ENCODE measurements at regions not wholly inside any gene's neighbourhood (a gene's known extent, or its start where the extent isn't known, plus 50 kb on each side); places are given as distances from the start of the nearest gene placed in this dataset.
A peak's percentile ranks its signal among the peaks of the same experiment; 100 is the strongest.

DNA sequence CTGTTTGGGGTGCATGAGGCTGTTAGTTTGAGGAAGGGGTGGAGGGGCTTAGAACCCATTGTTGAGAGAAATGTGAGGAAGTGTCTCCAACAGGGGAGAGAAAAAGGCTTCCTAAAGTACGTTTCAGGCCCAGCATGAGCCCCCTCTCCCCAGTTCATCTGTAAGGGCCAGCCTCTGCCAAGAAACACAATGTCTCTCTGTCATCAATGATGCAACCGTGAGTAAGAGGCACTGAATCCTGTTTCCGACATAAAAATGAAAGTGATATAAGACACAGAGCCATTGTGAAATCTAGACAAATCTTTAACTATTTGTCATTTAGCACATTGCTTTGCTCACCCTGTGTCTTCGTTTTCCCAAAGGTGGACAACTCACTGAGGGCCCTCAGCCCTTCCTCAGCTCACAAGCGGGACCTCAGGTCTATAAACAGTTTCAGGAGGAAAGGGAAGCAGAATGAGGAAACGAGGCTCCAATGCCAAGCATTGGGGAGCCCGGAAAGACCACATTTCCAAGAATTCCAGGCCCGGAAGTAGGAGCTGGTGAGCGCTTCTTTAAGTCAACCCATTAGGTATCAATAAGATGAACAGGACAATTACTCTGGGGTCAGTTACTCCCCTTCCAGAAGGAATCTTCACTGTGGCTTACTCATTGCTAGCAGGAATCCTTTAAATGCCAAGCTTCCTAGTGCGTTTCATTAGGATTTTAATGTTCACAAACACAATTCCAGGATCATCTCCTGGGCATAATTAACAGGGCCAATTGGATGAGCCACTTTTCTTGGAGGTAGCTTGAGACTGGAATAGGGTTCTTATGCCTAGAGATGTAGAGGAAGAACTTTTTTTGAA lies 59.0 kb upstream of the KLF4 start:
- H2BK120ac ChIP-seq (ENCODE audit: low read depth, low read length): no peak overlapping the region
- H3K14ac ChIP-seq (ENCODE audit: low read length in 2 of 2): no peak overlapping the region
- peak overlapping the region in 1 of 2 experiments; percentile 84 for H3K18ac ChIP-seq (ENCODE audit: low read depth in 1 of 2, low read length in 2 of 2)
- no peaks in the 10 kb centered on the region for H3K79me1 ChIP-seq (replicated peaks; ENCODE audit: low read length, poor library complexity, severe bottlenecking)
- H3K23ac ChIP-seq (ENCODE audit: low read length in 2 of 2): no peak overlapping the region
- no peak overlapping the region for H3K27ac ChIP-seq (ENCODE audit: low read length, poor library complexity, severe bottlenecking)
- no peaks in the 10 kb centered on the region for H3K36me3 ChIP-seq (ENCODE audit: control insufficient read depth in 1 of 2, insufficient read depth in 2 of 2, low read depth in 1 of 2, low read length in 2 of 2)
- WGBS: 79% methylated on average over 10 of the region's 10 CpGs
- peak overlapping the region; percentile 16 for H4K8ac ChIP-seq (ENCODE audit: low read length)
- peak overlapping the region in 1 of 2 experiments; percentile 56 for H3K4me3 ChIP-seq (ENCODE audit: insufficient read depth in 1 of 2, low read depth in 1 of 2, low read length in 2 of 2)
- H3K9me3 ChIP-seq (ENCODE audit: control insufficient read depth, low read length): no peaks in the 10 kb centered on the region
- no peaks in the 10 kb centered on the region for H3K27me3 ChIP-seq (ENCODE audit: control insufficient read depth in 1 of 2, insufficient read depth in 1 of 2, low read length in 2 of 2)
- H2BK5ac ChIP-seq (ENCODE audit: low read depth, low read length, poor library complexity, severe bottlenecking): no peak overlapping the region
- H4K91ac ChIP-seq (ENCODE audit: low read length): no peak overlapping the region
- H3K9ac ChIP-seq (ENCODE audit: low read length): peak overlapping the region; percentile 71
- no peak overlapping the region for H2AFZ ChIP-seq (ENCODE audit: low read depth, low read length)
- DNase-seq: peak; percentile 81
- H3K4me1 ChIP-seq (ENCODE audit: control insufficient read depth, insufficient read depth, low read depth, low read length): peaks cover 4% of the 10 kb centered on the region
- H2BK15ac ChIP-seq (ENCODE audit: low read depth, poor library complexity, severe bottlenecking): no peak overlapping the region
- H3K4ac ChIP-seq (ENCODE audit: low read depth in 1 of 2, low read length in 2 of 2): no peak overlapping the region
- no peak overlapping the region for H2BK12ac ChIP-seq (ENCODE audit: low read length in 2 of 2)
- H2AK5ac ChIP-seq (ENCODE audit: low read length, severe bottlenecking): no peak overlapping the region
- peak overlapping the region; percentile 36 for H3K4me2 ChIP-seq (ENCODE audit: low read length, poor library complexity, severe bottlenecking)

DNA sequence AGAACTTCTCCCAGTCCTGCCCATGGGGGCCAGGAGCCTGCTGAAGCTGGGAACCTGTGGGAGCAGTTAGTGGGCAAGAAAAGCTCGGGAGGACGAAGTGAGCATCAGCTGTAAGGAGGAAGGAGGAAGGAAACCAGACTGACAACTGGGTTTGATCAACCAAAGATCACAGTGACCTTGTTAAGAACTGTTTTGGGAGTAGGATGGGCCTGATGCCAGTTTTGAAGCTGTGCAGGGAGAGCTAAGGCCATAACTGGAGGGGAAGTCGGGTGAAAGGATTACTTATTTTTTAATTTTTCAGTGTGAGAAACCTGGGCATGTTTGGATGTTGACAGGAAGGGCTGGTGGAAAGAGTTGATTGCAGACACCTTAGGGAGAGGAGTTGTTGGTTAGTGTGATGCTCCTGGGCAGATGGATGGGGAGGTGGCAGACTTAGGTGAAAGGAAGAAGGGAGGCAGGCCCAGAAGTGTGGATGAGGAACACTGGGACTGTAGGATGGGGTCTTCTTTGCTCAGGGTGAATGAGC lies 58.3 kb upstream of the KLF4 start:
- H3K4me1 ChIP-seq (ENCODE audit: control insufficient read depth, insufficient read depth, low read depth, low read length): peaks cover 4% of the 10 kb centered on the region
- H4K8ac ChIP-seq (ENCODE audit: low read length): peak overlapping the region; percentile 16
- H3K23ac ChIP-seq (ENCODE audit: low read length in 2 of 2): no peak overlapping the region
- H2BK12ac ChIP-seq (ENCODE audit: low read length in 2 of 2): no peak overlapping the region
- H2BK5ac ChIP-seq (ENCODE audit: low read depth, low read length, poor library complexity, severe bottlenecking): no peak overlapping the region
- H3K4me2 ChIP-seq (ENCODE audit: low read length, poor library complexity, severe bottlenecking): no peak overlapping the region
- WGBS: 71% methylated on average over 3 of the region's 3 CpGs
- H4K91ac ChIP-seq (ENCODE audit: low read length): no peak overlapping the region
- DNase-seq: no peak
- H3K14ac ChIP-seq (ENCODE audit: low read length in 2 of 2): no peak overlapping the region
- peak overlapping the region in 1 of 2 experiments; percentile 56 for H3K4me3 ChIP-seq (ENCODE audit: insufficient read depth in 1 of 2, low read depth in 1 of 2, low read length in 2 of 2)
- peak overlapping the region; percentile 60 for H2BK15ac ChIP-seq (ENCODE audit: low read depth, poor library complexity, severe bottlenecking)
- no peak overlapping the region for H2AK5ac ChIP-seq (ENCODE audit: low read length, severe bottlenecking)
- H3K27me3 ChIP-seq (ENCODE audit: control insufficient read depth in 1 of 2, insufficient read depth in 1 of 2, low read length in 2 of 2): no peaks in the 10 kb centered on the region
- no peaks in the 10 kb centered on the region for H3K79me1 ChIP-seq (replicated peaks; ENCODE audit: low read length, poor library complexity, severe bottlenecking)
- no peaks in the 10 kb centered on the region for H3K9me3 ChIP-seq (ENCODE audit: control insufficient read depth, low read length)
- peak overlapping the region; percentile 71 for H3K9ac ChIP-seq (ENCODE audit: low read length)
- H3K18ac ChIP-seq (ENCODE audit: low read depth in 1 of 2, low read length in 2 of 2): no peak overlapping the region
- H3K27ac ChIP-seq (ENCODE audit: low read length, poor library complexity, severe bottlenecking): no peak overlapping the region
- no peak overlapping the region for H2AFZ ChIP-seq (ENCODE audit: low read depth, low read length)
- H3K4ac ChIP-seq (ENCODE audit: low read depth in 1 of 2, low read length in 2 of 2): no peak overlapping the region
- H3K36me3 ChIP-seq (ENCODE audit: control insufficient read depth in 1 of 2, insufficient read depth in 2 of 2, low read depth in 1 of 2, low read length in 2 of 2): no peaks in the 10 kb centered on the region
- no peak overlapping the region for H2BK120ac ChIP-seq (ENCODE audit: low read depth, low read length)

DNA sequence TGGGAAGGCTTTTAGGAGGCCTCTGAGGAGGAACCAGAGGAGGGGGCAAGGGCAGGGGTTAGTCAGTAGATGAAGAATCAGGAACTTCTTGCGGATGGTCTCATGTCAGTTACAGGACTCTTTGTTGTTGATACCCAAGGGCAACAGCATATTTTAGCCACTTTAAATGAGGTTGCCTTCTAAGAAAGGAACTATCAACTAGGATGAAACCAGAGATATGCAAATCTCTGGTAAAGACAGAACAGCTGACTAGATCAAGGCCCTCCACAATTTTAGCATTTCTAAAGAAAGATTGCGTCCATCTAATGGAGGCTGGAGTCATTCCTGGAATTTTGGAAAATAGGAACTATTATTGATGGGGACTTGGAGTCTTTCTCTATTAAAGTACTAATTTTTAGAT lies 57.7 kb upstream of the KLF4 start:
- no peak overlapping the region for H3K23ac ChIP-seq (ENCODE audit: low read length in 2 of 2)
- no peak for DNase-seq
- H3K27me3 ChIP-seq (ENCODE audit: control insufficient read depth in 1 of 2, insufficient read depth in 1 of 2, low read length in 2 of 2): no peaks in the 10 kb centered on the region
- no peak overlapping the region for H2BK12ac ChIP-seq (ENCODE audit: low read length in 2 of 2)
- H3K4me1 ChIP-seq (ENCODE audit: control insufficient read depth, insufficient read depth, low read depth, low read length): peaks cover 4% of the 10 kb centered on the region
- no peak overlapping the region for H2AFZ ChIP-seq (ENCODE audit: low read depth, low read length)
- H2BK15ac ChIP-seq (ENCODE audit: low read depth, poor library complexity, severe bottlenecking): no peak overlapping the region
- H3K79me1 ChIP-seq (replicated peaks; ENCODE audit: low read length, poor library complexity, severe bottlenecking): no peaks in the 10 kb centered on the region
- no peak overlapping the region for H3K4me2 ChIP-seq (ENCODE audit: low read length, poor library complexity, severe bottlenecking)
- no peak overlapping the region for H3K14ac ChIP-seq (ENCODE audit: low read length in 2 of 2)
- no peak overlapping the region for H2BK5ac ChIP-seq (ENCODE audit: low read depth, low read length, poor library complexity, severe bottlenecking)
- no peak overlapping the region for H3K4me3 ChIP-seq (ENCODE audit: insufficient read depth in 1 of 2, low read depth in 1 of 2, low read length in 2 of 2)
- H3K18ac ChIP-seq (ENCODE audit: low read depth in 1 of 2, low read length in 2 of 2): no peak overlapping the region
- WGBS: 100% methylated on average over 1 of the region's 2 CpGs
- H3K9me3 ChIP-seq (ENCODE audit: control insufficient read depth, low read length): no peaks in the 10 kb centered on the region
- no peak overlapping the region for H3K27ac ChIP-seq (ENCODE audit: low read length, poor library complexity, severe bottlenecking)
- no peak overlapping the region for H2BK120ac ChIP-seq (ENCODE audit: low read depth, low read length)
- no peak overlapping the region for H2AK5ac ChIP-seq (ENCODE audit: low read length, severe bottlenecking)
- peak overlapping the region; percentile 71 for H3K9ac ChIP-seq (ENCODE audit: low read length)
- H3K36me3 ChIP-seq (ENCODE audit: control insufficient read depth in 1 of 2, insufficient read depth in 2 of 2, low read depth in 1 of 2, low read length in 2 of 2): no peaks in the 10 kb centered on the region
- H4K91ac ChIP-seq (ENCODE audit: low read length): no peak overlapping the region
- H3K4ac ChIP-seq (ENCODE audit: low read depth in 1 of 2, low read length in 2 of 2): no peak overlapping the region
- H4K8ac ChIP-seq (ENCODE audit: low read length): no peak overlapping the region

DNA sequence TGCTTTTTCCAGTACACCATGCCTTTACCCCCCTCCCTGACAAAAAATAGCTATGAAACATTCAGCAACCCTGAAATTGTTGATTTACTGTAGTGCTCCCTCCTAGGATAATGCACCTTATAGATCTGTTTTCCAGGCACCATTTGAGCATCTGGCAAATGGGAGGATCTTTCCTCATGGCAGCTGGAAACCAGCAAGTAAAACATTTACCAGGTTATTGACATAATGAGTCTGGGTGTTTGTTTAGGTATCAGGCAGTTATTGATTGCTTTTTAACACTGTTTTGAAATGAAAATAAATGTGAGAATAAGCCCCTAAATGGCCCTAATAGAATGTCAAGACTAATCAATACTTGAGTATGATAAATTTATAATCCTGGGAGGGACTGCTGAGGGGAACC lies 57.3 kb upstream of the KLF4 start:
- no peak overlapping the region for H3K4me2 ChIP-seq (ENCODE audit: low read length, poor library complexity, severe bottlenecking)
- no peak overlapping the region for H2BK15ac ChIP-seq (ENCODE audit: low read depth, poor library complexity, severe bottlenecking)
- no peak overlapping the region for H3K27ac ChIP-seq (ENCODE audit: low read length, poor library complexity, severe bottlenecking)
- peaks cover 4% of the 10 kb centered on the region for H3K4me1 ChIP-seq (ENCODE audit: control insufficient read depth, insufficient read depth, low read depth, low read length)
- no peak overlapping the region for H3K14ac ChIP-seq (ENCODE audit: low read length in 2 of 2)
- no peak overlapping the region for H3K4ac ChIP-seq (ENCODE audit: low read depth in 1 of 2, low read length in 2 of 2)
- no peaks in the 10 kb centered on the region for H3K9me3 ChIP-seq (ENCODE audit: control insufficient read depth, low read length)
- H3K79me1 ChIP-seq (replicated peaks; ENCODE audit: low read length, poor library complexity, severe bottlenecking): no peaks in the 10 kb centered on the region
- no peak overlapping the region for H2BK5ac ChIP-seq (ENCODE audit: low read depth, low read length, poor library complexity, severe bottlenecking)
- no peak overlapping the region for H2BK120ac ChIP-seq (ENCODE audit: low read depth, low read length)
- H3K36me3 ChIP-seq (ENCODE audit: control insufficient read depth in 1 of 2, insufficient read depth in 2 of 2, low read depth in 1 of 2, low read length in 2 of 2): no peaks in the 10 kb centered on the region
- no peak overlapping the region for H4K8ac ChIP-seq (ENCODE audit: low read length)
- H3K27me3 ChIP-seq (ENCODE audit: control insufficient read depth in 1 of 2, insufficient read depth in 1 of 2, low read length in 2 of 2): no peaks in the 10 kb centered on the region
- no peak for DNase-seq
- H3K4me3 ChIP-seq (ENCODE audit: insufficient read depth in 1 of 2, low read depth in 1 of 2, low read length in 2 of 2): no peak overlapping the region
- H2AFZ ChIP-seq (ENCODE audit: low read depth, low read length): no peak overlapping the region
- H3K23ac ChIP-seq (ENCODE audit: low read length in 2 of 2): no peak overlapping the region
- no peak overlapping the region for H3K18ac ChIP-seq (ENCODE audit: low read depth in 1 of 2, low read length in 2 of 2)
- no peak overlapping the region for H4K91ac ChIP-seq (ENCODE audit: low read length)
- no peak overlapping the region for H2AK5ac ChIP-seq (ENCODE audit: low read length, severe bottlenecking)
- H2BK12ac ChIP-seq (ENCODE audit: low read length in 2 of 2): no peak overlapping the region
- no peak overlapping the region for H3K9ac ChIP-seq (ENCODE audit: low read length)
